HG02981 (cell line): ENCODE measurements at regions not wholly inside any gene's neighbourhood (a gene's known extent, or its start where the extent isn't known, plus 50 kb on each side); places are given as distances from the start of the nearest gene placed in this dataset.

ENCODE experiments used
- ATAC-seq: cut with Tn5 transposase; IDR thresholded peaks from one replicate; pipeline ENCODE4 v1.9.1; 2021; ENCODE audit warnings: mild to moderate bottlenecking, moderate library complexity; ENCODE audit not compliant: unreplicated experiment

DNA sequence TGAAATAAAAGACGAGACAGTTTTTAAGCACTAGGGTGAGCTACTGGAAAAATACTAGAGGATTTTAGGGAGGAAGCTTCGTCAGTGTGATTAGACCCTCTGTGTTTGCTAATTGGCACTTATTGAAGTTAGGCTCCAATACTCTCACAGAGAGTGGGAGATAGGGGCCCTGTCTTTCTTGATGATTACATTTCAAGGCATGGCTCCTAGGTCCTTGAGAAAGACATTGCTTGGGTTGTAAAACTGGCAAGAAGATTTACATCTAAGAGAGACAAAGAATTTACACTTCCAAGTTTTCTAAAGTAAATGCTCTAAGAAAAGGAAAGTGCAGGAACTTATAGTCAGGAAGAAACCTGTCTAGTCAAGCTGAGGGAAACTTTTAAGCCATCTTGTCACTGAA lies 183.2 kb downstream of the C12orf50 start:
- no peak for ATAC-seq

DNA sequence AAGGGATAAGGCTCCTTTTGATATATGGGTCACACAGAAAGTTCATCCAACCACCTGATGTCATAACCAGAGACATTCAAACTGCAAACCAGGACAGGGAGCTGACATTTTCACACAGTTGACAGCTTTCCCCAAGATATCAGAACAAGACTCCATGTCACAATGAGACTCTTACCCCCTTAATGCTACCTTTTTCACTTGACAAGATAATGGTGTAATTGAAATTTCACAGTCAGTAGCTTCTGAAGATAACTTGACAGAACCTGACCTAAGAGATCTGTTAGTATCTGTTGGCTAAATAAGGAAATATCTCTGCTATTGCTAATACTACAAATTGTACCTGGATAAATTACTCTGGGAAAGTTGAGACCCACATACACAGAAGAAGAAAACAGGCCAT lies 187.3 kb downstream of the C12orf50 start:
- ATAC-seq: no peak

DNA sequence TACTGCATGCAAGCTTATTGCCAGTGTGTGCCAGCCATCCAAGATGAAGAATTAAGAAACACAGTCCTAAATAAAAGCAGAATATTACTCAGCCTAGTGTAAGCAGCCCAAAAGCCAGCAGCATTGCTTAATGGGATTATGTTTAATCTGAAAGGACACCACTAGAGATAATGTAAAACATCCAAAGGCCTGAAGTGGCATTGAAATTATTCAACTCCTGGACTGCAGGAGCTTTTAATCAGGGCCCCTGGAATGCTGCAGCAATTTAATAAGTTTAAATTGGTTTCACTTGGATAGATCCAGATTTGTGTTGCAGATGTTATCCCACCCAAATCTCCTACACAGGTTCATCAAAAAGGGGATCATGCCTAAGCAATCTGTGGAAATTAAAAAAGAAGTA lies 193.0 kb downstream of the C12orf50 start:
- ATAC-seq: no peak

DNA sequence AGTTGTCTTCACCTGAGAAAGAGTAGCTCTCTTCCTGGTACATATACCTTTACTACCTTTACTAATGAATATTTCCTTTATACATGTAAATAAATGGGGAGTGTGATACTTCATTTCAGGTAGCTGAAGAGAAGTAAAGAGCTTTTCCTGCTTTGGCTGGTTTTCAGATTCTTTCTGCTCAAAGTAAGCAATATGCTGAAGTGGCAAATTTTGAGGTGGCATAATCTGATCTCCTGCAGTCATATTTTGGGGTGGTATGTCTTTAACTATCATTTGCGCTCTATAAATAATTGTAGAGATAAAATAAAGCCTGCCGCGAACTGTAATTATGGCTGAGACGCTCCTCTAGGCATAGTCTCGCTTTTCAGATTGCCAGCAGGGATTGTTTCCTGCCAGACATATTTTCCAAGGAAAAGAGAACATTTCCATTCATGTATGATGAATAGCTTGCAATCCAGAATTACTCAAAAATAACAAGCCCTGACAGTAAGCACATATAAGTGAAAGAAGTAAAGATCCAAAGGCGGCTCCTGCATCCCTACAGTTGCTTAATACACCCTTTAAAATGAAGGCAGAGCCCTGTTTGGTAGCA lies 200.7 kb downstream of the C12orf50 start:
- ATAC-seq: no peak

DNA sequence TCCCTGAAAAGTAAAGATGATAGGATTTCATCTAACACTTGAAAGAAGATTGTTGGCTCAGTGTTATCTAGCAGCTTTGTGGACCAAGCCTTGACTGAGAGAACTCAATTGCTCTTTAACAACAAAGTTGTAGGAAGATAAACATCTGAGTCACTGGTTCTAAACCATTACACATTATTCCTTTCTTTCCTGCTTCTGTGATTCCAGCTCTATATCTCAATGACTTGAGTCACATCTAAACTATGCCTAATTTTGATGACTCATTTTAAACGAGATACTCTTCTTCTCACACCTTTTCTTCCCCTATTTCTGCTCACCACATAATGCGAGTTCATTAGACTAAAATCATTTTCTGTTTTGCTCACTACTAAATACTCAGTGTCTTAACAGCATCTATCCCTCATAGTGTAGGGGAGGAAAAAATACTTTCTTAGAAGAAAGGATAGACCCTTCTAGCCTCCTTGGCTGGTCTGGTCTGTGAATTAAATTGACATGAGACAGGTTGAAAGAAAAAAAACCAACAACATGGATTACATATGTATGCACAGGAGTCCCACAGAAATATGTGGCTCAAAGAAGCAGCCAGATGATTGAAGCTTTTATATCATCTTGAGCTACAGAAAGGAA lies 201.4 kb downstream of the C12orf50 start:
- ATAC-seq: no peak

DNA sequence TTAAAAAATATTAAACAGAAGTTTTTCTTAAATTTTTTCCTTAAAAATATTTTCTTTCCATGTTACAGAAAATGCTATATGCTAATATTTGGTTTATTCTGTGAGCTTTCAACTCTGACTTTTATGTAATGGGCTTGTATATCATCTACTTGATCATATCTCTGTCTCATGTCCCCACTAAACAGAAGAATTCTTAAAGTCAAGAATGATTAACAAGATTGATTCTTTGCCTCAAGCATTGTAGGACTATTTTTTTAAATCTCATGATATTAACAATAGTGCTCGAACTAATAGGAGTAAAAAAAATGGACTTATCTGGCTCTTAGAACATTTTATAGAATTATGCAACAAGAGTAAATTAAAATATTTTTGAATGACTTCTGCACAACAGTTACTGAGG lies 206.3 kb downstream of the C12orf50 start:
- ATAC-seq: no peak

DNA sequence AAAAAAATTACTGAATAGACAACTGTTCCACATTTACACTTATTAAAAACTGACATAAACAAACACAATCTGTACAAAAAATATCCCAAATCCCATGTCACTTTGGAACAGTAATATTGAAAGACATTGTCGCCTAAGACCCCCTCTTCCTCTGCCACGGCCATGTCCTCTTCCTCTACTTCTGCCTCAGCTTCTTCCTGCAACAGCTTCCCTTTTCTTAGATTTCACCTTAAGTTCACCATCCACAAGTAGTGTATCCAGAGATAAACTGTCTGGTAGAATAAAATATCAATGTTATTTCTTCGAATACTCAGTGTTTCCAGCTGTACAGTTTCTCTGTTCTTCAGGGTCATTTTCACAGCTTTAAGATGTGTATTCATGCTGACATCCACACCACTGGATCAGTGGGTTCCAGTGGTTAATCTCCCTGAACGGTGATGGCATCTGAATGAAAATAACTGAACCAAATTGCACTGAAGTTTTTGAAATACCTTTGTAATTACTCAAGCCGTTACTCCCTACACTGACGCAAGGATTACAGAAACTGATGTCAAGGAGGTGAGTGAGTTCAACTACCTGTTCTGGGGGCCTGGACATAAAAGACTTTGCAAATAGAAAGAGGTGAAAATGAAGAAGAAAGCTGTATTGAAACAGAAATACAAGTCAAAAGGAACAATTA lies 208.5 kb downstream of the C12orf50 start:
- no peak for ATAC-seq

DNA sequence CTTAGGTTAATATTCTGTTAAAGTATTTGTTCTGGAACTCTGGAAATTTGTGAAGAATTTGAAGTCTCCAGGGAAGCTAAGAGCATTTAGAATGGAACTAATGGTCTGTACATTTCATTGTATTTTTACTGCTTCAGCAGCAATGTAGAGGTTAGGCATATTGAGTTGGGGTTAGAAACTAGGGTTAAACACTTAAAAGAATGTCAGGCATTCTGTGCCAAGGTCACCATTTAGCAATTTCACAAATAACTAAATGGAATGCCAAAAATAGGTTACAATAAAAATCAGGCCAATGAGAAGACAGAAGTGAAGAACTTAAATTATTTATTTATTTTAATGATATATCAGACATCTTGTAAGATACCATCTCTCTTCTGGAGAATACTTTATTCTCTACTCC lies 210.8 kb downstream of the C12orf50 start:
- no peak for ATAC-seq

DNA sequence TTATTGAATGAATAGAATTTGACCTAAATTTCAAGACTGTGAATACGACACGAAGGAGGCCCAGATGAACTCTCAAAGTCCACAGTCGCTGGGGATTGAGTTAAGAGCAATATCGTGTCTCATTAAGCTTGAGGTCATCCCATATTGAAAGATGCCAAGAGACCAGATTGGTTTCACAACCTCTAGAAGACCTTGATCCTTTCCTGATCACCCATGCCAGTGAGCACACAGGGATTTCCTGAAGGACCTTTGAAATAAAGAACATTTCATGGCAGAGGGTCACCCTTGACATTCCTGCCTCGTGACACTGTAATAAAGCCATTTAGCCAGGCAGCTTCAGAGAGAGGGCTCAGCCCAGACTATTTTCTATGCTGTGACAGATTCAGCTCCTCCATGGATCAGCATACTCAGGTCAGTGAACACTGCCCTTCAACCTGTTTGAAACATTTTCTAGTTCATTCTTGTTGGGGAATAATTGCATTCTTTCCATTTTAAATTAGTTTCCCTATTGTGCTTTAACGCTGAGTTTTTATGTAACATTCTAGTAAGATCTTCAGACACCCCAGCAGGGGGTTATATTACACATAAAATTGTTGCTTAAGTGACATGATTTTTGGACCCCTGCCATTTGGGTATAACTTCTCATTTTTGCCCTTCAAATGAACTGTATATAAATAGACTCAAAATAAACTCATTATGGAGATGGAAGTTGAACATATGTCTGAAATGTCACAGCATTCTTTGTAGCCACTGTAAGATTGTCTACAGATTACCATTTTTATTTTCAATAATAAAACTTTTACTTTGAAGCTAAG lies 213.2 kb downstream of the C12orf50 start:
- ATAC-seq: no peak

DNA sequence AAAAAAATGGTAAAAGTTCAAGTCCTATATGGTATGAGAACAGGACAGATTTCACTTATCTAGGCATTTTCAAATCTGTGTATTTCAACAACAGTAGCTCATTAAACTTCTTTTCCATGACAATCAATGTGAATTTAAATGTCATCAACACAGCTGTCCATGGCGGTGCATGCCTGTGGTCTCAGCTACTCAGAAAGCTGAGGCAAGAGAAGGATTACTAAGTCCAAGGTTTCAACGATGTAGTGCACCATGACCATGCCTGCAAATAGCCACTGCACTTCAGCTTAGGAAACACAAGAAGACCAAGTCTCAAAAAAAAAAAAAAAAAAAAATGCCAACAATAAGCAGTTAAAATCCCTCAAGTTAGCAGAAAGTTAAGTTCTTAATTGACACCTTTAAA lies 214.6 kb downstream of the C12orf50 start:
- no peak for ATAC-seq

DNA sequence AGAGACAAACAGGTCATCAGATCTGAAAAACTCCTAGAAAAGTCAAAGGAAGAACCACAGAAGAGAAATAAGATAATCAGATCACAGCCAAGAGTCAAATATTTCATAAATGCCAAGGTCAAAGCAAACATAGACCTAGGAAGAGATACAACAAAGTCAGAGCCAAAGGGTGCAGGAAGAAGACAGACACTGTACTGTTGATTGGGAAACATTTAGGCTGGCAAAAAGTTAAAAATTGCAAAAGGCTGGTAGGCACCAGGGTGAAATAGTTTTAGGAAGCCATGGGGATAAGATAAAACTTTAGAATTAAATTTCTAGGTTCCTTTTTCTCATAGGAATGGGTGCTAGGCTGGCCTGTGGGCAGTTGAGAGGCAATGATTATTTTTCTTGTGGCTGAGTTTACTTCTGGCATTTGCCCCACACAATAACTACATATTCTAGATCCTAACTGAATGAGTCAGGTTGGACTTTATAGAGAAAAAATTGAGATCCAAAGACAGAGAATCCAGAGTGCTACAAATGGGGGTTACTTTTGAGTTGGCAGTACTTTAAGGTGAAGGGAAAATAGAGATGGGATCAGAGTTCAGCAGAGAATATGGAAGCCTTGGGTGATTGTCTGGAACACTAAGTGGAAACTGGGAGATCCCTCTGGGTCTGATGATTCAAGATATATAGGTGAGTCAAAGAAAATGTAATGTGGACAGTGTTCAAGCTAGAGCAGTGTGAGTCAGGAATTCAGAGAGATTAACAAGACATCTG lies 215.5 kb downstream of the C12orf50 start:
- no peak for ATAC-seq

DNA sequence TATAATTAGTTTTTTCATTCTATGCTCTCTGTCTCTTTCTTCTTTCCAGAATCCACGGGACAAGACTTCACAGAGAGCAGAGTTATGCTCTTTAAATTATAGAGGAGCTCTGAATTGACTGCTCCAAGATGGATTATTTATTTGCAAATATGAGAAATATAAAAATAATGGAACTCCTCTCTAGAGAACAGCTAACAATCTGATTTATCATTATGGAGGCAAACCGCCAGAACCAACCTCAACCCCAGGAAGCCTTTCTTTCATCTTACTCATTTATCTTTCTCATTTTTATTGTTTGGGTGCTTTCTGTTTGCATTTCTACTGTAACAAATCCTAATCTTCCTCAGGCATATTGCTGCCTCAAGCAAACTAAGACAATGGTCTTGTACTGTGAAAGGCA lies 216.5 kb downstream of the C12orf50 start:
- ATAC-seq: no peak

DNA sequence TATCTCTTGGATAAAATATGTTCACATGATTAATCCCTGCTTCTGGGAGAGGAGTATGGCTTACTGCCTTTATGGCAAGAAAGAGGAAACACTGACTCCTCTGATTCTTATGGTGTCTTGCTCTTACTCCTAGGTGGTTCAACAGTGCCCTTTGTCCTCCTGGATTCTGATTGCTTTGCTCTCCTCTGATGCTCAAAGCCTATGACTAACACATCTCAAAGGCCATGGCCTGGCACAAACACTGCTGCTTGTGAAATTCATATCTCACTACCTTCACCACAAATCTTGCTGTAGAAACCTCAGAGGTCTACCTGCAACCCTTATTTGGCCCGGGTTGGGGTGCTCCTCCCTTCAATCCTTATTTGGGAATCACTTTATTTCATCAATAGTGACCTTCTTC lies 217.2 kb downstream of the C12orf50 start:
- no peak for ATAC-seq

DNA sequence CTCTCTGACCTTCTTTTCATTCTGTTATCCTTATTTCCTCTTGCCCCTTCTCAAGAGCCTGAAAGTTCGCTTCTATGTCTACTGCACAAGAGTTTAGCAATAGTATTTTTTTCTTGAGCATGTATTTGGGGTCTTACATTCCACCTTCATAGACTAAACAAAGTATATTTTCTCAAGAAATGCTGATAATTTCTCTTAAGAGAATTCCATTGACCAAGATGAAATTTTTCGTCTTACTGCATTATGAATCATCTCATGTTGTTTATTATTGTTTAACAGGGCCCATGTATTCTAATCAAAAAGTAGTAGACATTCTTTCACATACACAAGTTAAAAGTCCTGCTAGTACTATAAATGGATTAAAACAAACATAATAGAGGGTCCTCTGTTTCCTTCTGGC lies 219.3 kb downstream of the C12orf50 start:
- no peak for ATAC-seq

DNA sequence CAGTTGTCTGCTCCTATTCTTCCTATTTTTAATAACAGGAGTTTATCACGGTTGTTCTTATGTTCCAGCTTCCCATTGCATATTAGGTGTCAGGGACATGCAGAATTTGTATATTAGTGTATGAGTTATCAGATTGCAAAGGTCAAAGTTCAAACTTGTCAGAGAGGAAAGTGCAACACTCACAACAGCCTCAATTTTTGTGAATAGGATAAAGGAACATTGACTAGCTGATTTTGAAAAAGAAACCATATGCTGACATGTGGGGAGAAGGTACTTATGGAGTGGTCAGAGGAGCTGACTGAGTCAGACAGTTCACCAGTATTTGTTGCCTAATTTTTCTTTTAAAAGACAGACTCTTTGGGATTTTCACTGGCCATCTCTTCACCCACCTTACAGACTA lies 222.1 kb downstream of the C12orf50 start:
- ATAC-seq: no peak

DNA sequence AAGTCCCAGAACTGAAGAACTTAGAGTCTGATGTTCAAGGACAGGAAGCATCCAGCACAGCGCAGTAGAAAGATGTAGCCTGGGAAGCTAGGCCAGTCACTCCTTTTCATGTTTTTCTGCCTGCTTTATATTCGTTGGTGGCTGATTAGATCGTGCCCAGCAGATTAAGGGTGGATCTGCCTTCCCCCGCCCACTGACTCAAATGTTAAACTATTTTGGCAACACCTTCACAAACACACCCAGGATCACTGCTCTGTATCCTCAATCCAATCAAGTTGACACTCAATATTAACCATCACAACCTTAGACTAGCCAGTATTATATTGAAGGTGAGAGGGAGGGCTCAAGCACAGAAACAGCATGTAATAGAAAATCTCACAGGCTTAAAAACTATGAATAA lies 222.9 kb downstream of the C12orf50 start:
- no peak for ATAC-seq

DNA sequence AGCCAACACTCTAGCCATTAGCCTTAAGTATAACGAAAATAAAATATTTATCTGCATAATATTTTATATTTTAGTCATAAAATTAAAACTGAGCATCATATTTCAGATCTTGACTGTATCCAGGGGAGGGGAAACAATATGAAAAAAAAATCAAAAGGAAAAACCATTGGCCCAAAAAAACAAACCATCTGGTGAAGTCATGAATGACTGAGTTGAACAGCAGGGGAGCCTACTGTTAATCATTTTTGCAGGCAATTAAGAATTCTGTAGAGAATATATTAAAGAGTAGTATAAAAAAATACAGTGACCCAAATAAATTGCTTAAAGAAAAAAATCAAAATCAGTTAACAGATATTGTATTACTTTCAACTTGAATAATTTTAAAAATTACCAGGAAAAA lies 224.8 kb downstream of the C12orf50 start:
- no peak for ATAC-seq

DNA sequence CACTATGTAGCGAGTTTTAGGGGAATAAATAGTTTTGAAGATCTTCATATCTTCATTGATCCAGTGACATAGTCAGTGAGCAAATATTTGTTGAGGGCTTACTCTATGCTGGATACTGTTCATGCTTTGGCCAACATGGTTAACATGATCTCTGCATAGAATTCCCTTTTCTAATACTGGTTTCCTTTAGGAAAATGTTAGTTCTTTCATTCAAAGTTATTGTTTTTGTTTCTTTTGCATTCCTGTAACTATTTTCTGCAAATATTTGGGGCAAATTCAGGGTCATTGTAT lies 226.5 kb downstream of the C12orf50 start:
- no peak for ATAC-seq

DNA sequence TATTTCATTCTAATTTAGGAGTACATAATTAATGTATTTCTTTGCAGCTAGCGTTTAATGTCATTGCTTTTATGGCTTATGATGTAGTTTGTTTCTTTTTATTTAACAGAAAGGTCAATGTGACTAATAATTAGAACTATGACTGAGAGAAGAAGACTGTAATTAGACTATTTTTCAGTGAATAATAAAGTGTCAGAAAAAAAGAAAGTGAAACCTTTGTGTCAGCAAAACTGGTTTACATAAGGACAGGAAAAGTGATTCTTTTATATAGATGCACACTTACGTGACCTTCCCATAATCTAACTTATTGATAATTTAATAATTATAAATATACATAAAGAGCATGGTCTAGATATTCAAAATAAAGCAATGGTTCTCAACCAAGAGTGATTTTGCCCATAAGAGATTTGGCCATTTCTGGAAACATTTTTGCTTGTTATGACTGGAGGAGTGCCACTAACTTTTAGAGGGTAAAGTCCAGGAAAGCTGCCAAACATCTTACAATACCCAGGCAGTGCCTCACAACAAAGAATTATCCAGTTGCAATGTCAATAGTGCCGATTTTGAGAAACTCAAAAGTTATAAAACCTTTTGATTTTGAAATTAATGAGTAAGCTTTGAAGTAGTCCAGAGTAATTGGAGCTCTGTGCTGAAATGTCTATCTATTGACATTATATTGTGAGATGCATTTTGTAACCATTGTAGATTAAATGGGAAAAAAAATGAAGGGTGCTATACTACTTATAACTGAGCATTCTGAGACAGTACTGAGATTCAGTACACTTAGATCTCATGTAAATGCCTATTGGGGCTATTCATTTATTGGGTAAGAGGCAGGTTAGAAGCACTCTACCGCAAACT lies 227.1 kb downstream of the C12orf50 start:
- ATAC-seq: no peak

DNA sequence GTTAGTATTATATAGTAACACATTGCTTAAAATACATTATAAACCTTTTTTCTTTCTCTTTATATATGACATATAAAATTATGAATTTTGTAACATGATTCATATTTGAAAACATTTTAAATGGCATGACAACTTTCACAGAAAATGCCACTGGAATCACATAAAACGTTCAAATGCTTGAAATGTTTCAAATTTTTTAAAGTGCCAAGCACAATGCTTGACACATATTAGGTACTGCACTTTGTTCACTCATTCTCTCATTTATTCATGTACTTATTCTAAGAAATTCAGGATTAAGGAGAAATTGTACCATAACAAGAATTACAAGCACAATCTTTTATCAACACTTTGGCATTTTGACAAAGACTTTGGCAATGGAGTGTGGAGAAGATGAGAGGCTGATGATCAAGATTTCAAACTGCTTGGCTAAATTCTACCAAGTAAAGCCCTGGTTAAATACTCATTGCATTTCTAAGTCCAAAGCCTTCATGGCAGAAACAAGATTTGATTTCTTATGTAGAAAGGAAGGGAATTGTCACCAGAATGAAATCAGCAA lies 232.2 kb downstream of the C12orf50 start:
- no peak for ATAC-seq
